ENCODE measurements at regions not wholly inside any gene's neighbourhood (a gene's known extent, or its start where the extent isn't known, plus 50 kb on each side); places are given as distances from the start of the nearest gene placed in this dataset.

DNA sequence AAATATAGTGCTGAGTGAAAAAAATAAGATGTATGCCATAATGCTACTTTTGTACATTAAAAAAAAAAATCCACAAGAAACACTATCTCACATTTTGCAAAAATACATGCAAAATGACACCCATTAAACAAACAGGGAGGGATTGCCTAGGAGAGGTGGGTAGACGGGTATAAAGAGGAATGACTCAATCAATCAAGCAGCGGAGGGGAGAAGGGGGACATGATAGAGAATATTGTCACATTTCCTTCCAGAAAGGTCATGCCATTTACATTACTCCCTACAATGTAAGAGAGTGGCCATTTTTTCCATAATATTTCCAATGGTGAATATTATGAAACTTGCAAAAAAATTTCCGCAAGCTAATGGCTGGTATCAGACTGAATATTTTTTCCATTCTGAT is 542.3 kb upstream of the TNP1 start:
- no peaks in the 10 kb centered on the region for H3K27me3 ChIP-seq (ENCODE audit: insufficient read depth, low read length, poor library complexity)
- no peak overlapping the region for H4K8ac ChIP-seq (ENCODE audit: low read depth, low read length)
- H3K4me2 ChIP-seq (ENCODE audit: low read length): no peak overlapping the region
- no peaks in the 10 kb centered on the region for H3K79me2 ChIP-seq (ENCODE audit: control insufficient read depth, insufficient read depth, low read length)
- H2AK5ac ChIP-seq (ENCODE audit: low read length): no peak overlapping the region
- no peak overlapping the region for H2BK120ac ChIP-seq (ENCODE audit: low read depth, low read length)
- H3K4me3 ChIP-seq (ENCODE audit: low read length): no peak overlapping the region
- no peak overlapping the region for H3K18ac ChIP-seq (ENCODE audit: low read length)
- no peaks in the 10 kb centered on the region for H3K4me1 ChIP-seq (ENCODE audit: control insufficient read depth, low read depth, low read length)
- no peak overlapping the region for H3K23ac ChIP-seq (ENCODE audit: low read length)
- no peak overlapping the region for H3K56ac ChIP-seq (ENCODE audit: low read length)
- no peak overlapping the region for H3K9ac ChIP-seq (ENCODE audit: low read length)
- H2BK15ac ChIP-seq (replicated peaks; ENCODE audit: low read depth): no peak overlapping the region
- no peak overlapping the region for H2BK5ac ChIP-seq (ENCODE audit: low read length)
- no peak overlapping the region for H4K5ac ChIP-seq (ENCODE audit: low read length)
- no peak overlapping the region for H3K4ac ChIP-seq (ENCODE audit: low read depth, low read length)
- H3K27ac ChIP-seq (ENCODE audit: low read depth, low read length): no peak overlapping the region
- WGBS (ENCODE audit: extremely low coverage, insufficient coverage, low lambda C conversion rate): no CpG with 5 or more reads among the region's 3 CpGs
- no peaks in the 10 kb centered on the region for H3K36me3 ChIP-seq (ENCODE audit: control insufficient read depth, insufficient read depth, low read length)
- no peaks in the 10 kb centered on the region for H3K79me1 ChIP-seq (ENCODE audit: low read length)
- no peak for DNase-seq

DNA sequence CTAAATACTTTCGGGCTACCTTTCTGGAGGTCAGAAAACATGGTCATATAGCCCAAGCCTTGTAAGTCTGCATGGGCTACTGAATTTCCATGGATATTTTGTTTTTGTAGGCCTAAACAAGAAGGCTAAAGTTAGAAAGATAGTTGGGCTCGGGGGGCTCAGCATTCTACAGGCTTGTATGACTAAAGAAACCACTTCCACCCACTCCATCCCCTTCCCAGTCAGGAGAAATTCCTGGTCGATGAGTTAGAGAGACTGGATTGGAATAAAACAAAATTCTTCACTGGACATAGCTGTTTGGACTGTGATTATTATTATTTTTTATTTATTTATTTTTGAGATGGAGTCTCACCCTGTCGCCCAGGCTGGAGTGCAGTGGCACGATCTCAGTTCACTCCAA is 539.4 kb upstream of the TNP1 start:
- no peak overlapping the region for H2BK5ac ChIP-seq (ENCODE audit: low read length)
- H2BK120ac ChIP-seq (ENCODE audit: low read depth, low read length): no peak overlapping the region
- no peak overlapping the region for H3K23ac ChIP-seq (ENCODE audit: low read length)
- H3K36me3 ChIP-seq (ENCODE audit: control insufficient read depth, insufficient read depth, low read length): no peaks in the 10 kb centered on the region
- H3K27ac ChIP-seq (ENCODE audit: low read depth, low read length): no peak overlapping the region
- H2AK5ac ChIP-seq (ENCODE audit: low read length): no peak overlapping the region
- no peak overlapping the region for H4K5ac ChIP-seq (ENCODE audit: low read length)
- DNase-seq: no peak
- H3K4me1 ChIP-seq (ENCODE audit: control insufficient read depth, low read depth, low read length): no peaks in the 10 kb centered on the region
- no peak overlapping the region for H3K56ac ChIP-seq (ENCODE audit: low read length)
- no peak overlapping the region for H3K18ac ChIP-seq (ENCODE audit: low read length)
- no peaks in the 10 kb centered on the region for H3K79me1 ChIP-seq (ENCODE audit: low read length)
- no peak overlapping the region for H3K4me2 ChIP-seq (ENCODE audit: low read length)
- H3K27me3 ChIP-seq (ENCODE audit: insufficient read depth, low read length, poor library complexity): no peaks in the 10 kb centered on the region
- WGBS (ENCODE audit: extremely low coverage, insufficient coverage, low lambda C conversion rate): no CpG with 5 or more reads among the region's 5 CpGs
- H4K8ac ChIP-seq (ENCODE audit: low read depth, low read length): no peak overlapping the region
- no peaks in the 10 kb centered on the region for H3K79me2 ChIP-seq (ENCODE audit: control insufficient read depth, insufficient read depth, low read length)
- H2BK15ac ChIP-seq (replicated peaks; ENCODE audit: low read depth): no peak overlapping the region
- H3K4ac ChIP-seq (ENCODE audit: low read depth, low read length): no peak overlapping the region
- H3K9ac ChIP-seq (ENCODE audit: low read length): no peak overlapping the region
- H3K4me3 ChIP-seq (ENCODE audit: low read length): no peak overlapping the region

DNA sequence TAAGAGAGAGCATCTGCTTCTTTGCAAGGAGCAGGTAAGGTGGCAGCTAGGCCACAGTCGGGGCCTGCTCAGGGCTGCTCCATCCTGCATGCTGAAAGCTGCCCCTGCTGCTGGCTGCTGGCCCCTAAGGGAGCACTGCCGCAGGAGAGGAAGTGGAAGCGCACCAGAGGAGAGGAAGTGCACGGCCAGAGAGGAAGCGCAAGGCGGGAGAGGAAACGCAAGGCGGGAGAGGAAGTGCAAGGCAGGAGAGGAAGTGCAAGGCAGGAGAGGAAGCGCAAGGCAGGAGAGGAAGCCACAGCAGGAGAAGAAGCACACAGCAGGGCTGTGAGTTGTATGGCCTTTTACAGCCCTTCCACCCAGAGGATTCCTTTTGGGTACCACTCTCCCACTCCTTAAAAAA is 539.0 kb upstream of the TNP1 start:
- Histone ChIP-seq H3K4me3 (ENCODE audit: low read length) (no peak overlapping the region), H4K8ac (ENCODE audit: low read depth, low read length) (no peak overlapping the region), H3K4me1 (ENCODE audit: control insufficient read depth, low read depth, low read length) (no peaks in the 10 kb centered on the region), H4K5ac (ENCODE audit: low read length) (no peak overlapping the region), H3K4ac (ENCODE audit: low read depth, low read length) (no peak overlapping the region), H3K79me2 (ENCODE audit: control insufficient read depth, insufficient read depth, low read length) (no peaks in the 10 kb centered on the region), H3K9ac (ENCODE audit: low read length) (no peak overlapping the region), H2BK5ac (ENCODE audit: low read length) (no peak overlapping the region), H2BK15ac (replicated peaks; ENCODE audit: low read depth) (no peak overlapping the region), H3K36me3 (ENCODE audit: control insufficient read depth, insufficient read depth, low read length) (no peaks in the 10 kb centered on the region), H3K27me3 (ENCODE audit: insufficient read depth, low read length, poor library complexity) (no peaks in the 10 kb centered on the region), H3K18ac (ENCODE audit: low read length) (no peak overlapping the region), H3K4me2 (ENCODE audit: low read length) (no peak overlapping the region), H2BK120ac (ENCODE audit: low read depth, low read length) (no peak overlapping the region), H2AK5ac (ENCODE audit: low read length) (no peak overlapping the region), H3K79me1 (ENCODE audit: low read length) (no peaks in the 10 kb centered on the region), H3K27ac (ENCODE audit: low read depth, low read length) (no peak overlapping the region), H3K23ac (ENCODE audit: low read length) (no peak overlapping the region), H3K56ac (ENCODE audit: low read length) (no peak overlapping the region)
- no CpG with 5 or more reads among the region's 9 CpGs for WGBS (ENCODE audit: extremely low coverage, insufficient coverage, low lambda C conversion rate)
- no peak for DNase-seq

DNA sequence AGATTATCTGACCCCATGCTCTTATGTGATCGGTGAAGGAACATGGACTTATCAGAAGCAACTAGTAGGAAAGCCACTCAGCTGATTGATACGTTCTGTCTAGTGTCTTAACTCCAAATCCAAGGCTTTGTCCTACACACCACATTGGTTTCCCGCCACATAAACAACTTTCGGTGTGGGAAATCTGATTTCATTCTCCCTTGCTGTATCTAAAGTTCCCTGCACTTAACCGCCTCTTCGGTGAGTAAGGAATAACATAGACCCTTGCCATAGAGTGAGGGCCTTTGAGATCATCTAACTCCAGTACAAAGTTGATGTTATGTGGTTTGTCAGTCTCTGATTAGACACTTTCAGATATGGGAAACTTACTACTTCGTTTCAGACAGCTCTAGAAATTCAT is 538.2 kb upstream of the TNP1 start:
- H3K27me3 ChIP-seq (ENCODE audit: insufficient read depth, low read length, poor library complexity): no peaks in the 10 kb centered on the region
- H2AK5ac ChIP-seq (ENCODE audit: low read length): no peak overlapping the region
- no peak overlapping the region for H3K4ac ChIP-seq (ENCODE audit: low read depth, low read length)
- no peak overlapping the region for H2BK120ac ChIP-seq (ENCODE audit: low read depth, low read length)
- H3K9ac ChIP-seq (ENCODE audit: low read length): no peak overlapping the region
- no peak overlapping the region for H4K8ac ChIP-seq (ENCODE audit: low read depth, low read length)
- no peaks in the 10 kb centered on the region for H3K79me2 ChIP-seq (ENCODE audit: control insufficient read depth, insufficient read depth, low read length)
- H3K4me3 ChIP-seq (ENCODE audit: low read length): no peak overlapping the region
- DNase-seq: no peak
- H2BK15ac ChIP-seq (replicated peaks; ENCODE audit: low read depth): no peak overlapping the region
- no peak overlapping the region for H3K23ac ChIP-seq (ENCODE audit: low read length)
- no peak overlapping the region for H4K5ac ChIP-seq (ENCODE audit: low read length)
- H3K18ac ChIP-seq (ENCODE audit: low read length): no peak overlapping the region
- H3K79me1 ChIP-seq (ENCODE audit: low read length): no peaks in the 10 kb centered on the region
- no peak overlapping the region for H3K27ac ChIP-seq (ENCODE audit: low read depth, low read length)
- no peak overlapping the region for H3K56ac ChIP-seq (ENCODE audit: low read length)
- H3K4me1 ChIP-seq (ENCODE audit: control insufficient read depth, low read depth, low read length): no peaks in the 10 kb centered on the region
- no peaks in the 10 kb centered on the region for H3K36me3 ChIP-seq (ENCODE audit: control insufficient read depth, insufficient read depth, low read length)
- WGBS (ENCODE audit: extremely low coverage, insufficient coverage, low lambda C conversion rate): no CpG with 5 or more reads among the region's 7 CpGs
- no peak overlapping the region for H3K4me2 ChIP-seq (ENCODE audit: low read length)
- no peak overlapping the region for H2BK5ac ChIP-seq (ENCODE audit: low read length)

DNA sequence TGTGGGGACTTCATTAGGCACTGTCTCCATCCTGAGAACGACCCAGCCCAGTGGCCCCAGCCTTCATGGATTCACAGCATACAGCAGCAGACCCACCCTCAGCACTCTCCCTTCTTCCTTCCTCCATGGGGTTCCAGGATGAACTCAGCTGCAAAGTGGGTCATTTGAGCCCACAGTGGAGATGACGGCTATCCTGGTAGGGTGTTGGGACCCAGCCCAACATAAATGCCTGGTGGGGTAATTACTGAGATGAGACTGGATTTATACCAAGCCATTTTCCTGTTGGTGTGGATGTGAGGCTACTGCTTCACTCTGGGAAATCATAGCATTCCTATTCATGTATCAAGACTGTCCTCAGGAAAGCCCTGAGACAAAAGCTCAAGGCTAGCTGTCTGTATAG is 536.7 kb upstream of the TNP1 start:
- Histone ChIP-seq H2BK15ac (replicated peaks; ENCODE audit: low read depth) (no peak overlapping the region), H2BK5ac (ENCODE audit: low read length) (no peak overlapping the region), H3K4ac (ENCODE audit: low read depth, low read length) (no peak overlapping the region), H3K27ac (ENCODE audit: low read depth, low read length) (no peak overlapping the region), H3K79me1 (ENCODE audit: low read length) (no peaks in the 10 kb centered on the region), H2BK120ac (ENCODE audit: low read depth, low read length) (no peak overlapping the region), H3K4me2 (ENCODE audit: low read length) (no peak overlapping the region), H3K23ac (ENCODE audit: low read length) (no peak overlapping the region), H3K9ac (ENCODE audit: low read length) (no peak overlapping the region), H4K8ac (ENCODE audit: low read depth, low read length) (no peak overlapping the region), H2AK5ac (ENCODE audit: low read length) (no peak overlapping the region), H4K5ac (ENCODE audit: low read length) (no peak overlapping the region), H3K18ac (ENCODE audit: low read length) (no peak overlapping the region), H3K36me3 (ENCODE audit: control insufficient read depth, insufficient read depth, low read length) (no peaks in the 10 kb centered on the region), H3K4me3 (ENCODE audit: low read length) (no peak overlapping the region), H3K79me2 (ENCODE audit: control insufficient read depth, insufficient read depth, low read length) (no peaks in the 10 kb centered on the region), H3K27me3 (ENCODE audit: insufficient read depth, low read length, poor library complexity) (no peaks in the 10 kb centered on the region), H3K4me1 (ENCODE audit: control insufficient read depth, low read depth, low read length) (no peaks in the 10 kb centered on the region), H3K56ac (ENCODE audit: low read length) (no peak overlapping the region)
- WGBS (ENCODE audit: extremely low coverage, insufficient coverage, low lambda C conversion rate): no CpG with 5 or more reads among the region's 2 CpGs
- no peak for DNase-seq

DNA sequence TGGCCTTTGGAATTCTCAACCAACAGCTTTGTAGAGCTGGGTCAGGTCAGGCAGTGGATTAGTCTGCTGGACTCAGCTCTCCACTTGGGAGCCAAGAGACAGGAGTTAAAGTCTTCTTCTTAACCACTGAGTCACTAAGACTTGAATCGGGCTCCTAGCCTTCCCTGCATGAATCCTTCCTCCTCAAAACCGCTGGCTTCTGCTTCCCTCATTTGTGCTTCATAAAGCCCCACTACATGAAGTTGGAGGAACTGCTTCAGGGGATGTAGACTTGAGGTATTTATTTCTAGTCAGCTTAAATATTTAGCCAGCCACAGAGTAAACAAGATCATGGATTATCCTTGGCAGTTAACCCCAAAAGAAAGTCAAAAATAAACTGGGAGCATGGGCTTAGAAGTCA is 536.3 kb upstream of the TNP1 start:
- no peak overlapping the region for H3K4me2 ChIP-seq (ENCODE audit: low read length)
- no CpG with 5 or more reads among the region's 2 CpGs for WGBS (ENCODE audit: extremely low coverage, insufficient coverage, low lambda C conversion rate)
- H3K27ac ChIP-seq (ENCODE audit: low read depth, low read length): no peak overlapping the region
- H3K36me3 ChIP-seq (ENCODE audit: control insufficient read depth, insufficient read depth, low read length): no peaks in the 10 kb centered on the region
- H4K5ac ChIP-seq (ENCODE audit: low read length): no peak overlapping the region
- no peaks in the 10 kb centered on the region for H3K79me2 ChIP-seq (ENCODE audit: control insufficient read depth, insufficient read depth, low read length)
- H3K4ac ChIP-seq (ENCODE audit: low read depth, low read length): no peak overlapping the region
- no peaks in the 10 kb centered on the region for H3K79me1 ChIP-seq (ENCODE audit: low read length)
- no peak overlapping the region for H3K18ac ChIP-seq (ENCODE audit: low read length)
- H3K56ac ChIP-seq (ENCODE audit: low read length): no peak overlapping the region
- no peak overlapping the region for H2BK5ac ChIP-seq (ENCODE audit: low read length)
- DNase-seq: no peak
- H2BK15ac ChIP-seq (replicated peaks; ENCODE audit: low read depth): no peak overlapping the region
- H3K27me3 ChIP-seq (ENCODE audit: insufficient read depth, low read length, poor library complexity): no peaks in the 10 kb centered on the region
- H4K8ac ChIP-seq (ENCODE audit: low read depth, low read length): no peak overlapping the region
- H2AK5ac ChIP-seq (ENCODE audit: low read length): no peak overlapping the region
- H3K4me1 ChIP-seq (ENCODE audit: control insufficient read depth, low read depth, low read length): no peaks in the 10 kb centered on the region
- H3K9ac ChIP-seq (ENCODE audit: low read length): no peak overlapping the region
- H3K4me3 ChIP-seq (ENCODE audit: low read length): no peak overlapping the region
- no peak overlapping the region for H2BK120ac ChIP-seq (ENCODE audit: low read depth, low read length)
- no peak overlapping the region for H3K23ac ChIP-seq (ENCODE audit: low read length)
